GM21367 (cell line): ENCODE measurements at regions not wholly inside any gene's neighbourhood (a gene's known extent, or its start where the extent isn't known, plus 50 kb on each side); places are given as distances from the start of the nearest gene placed in this dataset.

ENCODE experiments used
- ATAC-seq: cut with Tn5 transposase; IDR thresholded peaks from one replicate; pipeline ENCODE4 v1.9.1; 2021; ENCODE audit not compliant: unreplicated experiment

DNA sequence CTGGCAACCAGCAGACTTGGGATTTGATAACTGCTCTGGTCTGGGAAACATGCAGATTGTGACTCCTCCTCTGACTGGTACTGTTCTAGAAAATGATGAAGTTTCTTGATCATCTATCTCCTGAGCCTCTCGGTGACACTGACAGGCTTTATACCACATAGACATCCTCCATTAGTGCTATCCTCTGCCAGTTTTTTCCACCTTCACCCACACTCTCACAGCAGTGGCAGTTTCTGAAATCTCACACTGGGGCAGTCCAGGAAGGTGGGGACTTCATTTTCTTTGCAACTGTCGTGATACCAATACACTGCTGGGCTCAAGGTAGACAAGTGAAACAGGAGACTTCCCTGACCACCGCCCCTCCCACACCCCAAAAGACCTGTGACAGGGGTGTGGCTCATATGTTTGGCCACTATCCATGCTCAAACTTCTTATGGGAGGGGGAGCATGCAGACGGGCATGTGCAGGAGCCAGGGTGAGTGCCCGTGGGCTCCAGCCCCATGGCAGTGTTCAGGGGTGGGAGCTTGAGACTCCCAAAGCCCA is 66.3 kb upstream of the RMDN2 start:
- no peak for ATAC-seq

- no peak for ATAC-seq
Measured at GRCh38 chr2:37862620-37863019, 62.5 kb upstream of the RMDN2 start.

GRCh38 chr2:37864217-37864616 is 60.9 kb upstream of the RMDN2 start:
- ATAC-seq = no peak

GRCh38 chr2:37865640-37866039 is 59.4 kb upstream of the RMDN2 start:
- no peak for ATAC-seq

GRCh38 chr2:37866171-37866934 is 58.7 kb upstream of the RMDN2 start:
- no peak for ATAC-seq

DNA sequence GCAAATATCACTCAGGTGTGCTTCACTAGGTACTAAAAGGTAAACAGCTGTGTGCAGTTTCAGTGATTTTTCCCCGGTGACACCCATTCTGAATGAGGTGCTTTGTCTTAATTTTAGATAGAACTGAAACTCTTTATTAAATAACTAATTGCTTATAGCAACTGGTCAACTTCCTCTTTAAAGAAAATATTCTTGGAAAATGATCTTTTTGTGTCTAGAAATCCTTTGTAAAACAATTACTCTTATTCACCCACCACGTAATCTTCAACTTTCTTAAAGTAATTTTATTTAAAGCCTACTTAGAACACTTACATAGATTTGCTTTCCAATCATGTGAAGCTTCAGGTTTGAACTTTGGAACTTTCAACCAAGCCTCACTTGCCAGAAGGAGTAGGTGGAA is 57.9 kb upstream of the RMDN2 start:
- ATAC-seq = no peak

DNA sequence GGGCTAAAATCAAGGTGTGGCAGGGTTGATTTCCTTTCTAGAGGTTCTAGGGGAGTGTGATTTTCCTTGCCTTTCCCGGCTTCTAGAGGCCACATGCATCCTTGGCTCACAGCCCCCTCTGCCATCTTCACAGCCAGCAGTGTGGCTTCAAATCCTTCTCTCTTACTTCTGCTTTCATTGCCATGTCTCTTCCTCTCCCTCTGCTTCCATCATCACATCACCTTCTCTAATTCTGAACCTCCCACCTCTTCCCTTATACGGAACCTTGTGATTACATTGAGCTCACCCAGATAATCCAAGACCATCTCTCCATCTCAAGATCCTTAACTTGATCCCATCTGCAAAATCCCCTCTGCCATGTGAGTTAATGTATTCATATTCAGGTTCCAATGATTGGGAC is 56.2 kb upstream of the RMDN2 start:
- ATAC-seq = no peak

DNA sequence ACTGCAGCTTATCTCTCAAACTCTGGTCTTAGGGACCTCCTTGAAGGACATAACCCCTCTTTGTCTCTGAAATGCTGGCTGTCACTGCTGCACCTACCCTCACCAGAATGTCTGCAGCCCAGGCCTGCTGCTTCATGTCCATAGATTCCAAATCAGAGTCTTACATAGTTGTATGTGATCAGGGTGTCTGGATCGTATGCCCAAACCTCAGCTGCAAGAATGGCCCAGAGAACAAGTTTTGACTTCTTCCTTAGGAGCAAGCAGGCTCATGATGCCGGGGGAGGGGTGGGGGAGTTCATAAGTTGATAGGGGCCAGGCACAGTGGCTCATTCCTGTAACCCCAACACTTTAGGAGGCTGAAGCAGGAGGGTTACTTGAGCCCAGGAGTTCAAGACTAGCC is 55.8 kb upstream of the RMDN2 start:
- ATAC-seq = no peak

GRCh38 chr2:37869771-37870170 is 55.3 kb upstream of the RMDN2 start:
- ATAC-seq = no peak

DNA sequence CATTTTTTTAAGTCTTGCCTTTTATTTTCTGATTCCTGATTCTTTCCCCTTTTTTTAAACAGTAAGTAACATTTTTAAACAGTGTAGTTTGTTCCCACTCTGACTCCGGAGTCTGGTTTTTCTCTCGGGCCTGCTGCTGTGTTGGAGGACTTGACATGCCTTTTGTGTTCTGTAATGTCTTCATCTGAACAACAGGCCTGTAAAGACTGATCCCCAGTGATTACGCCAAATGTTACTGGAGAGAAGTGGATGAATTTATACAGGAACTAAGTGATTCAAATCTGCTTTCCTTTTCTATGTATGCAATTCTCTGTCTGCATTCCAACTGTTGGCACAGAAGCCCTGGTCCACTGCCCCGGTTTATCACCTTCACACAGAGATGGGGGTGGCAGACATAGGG is 54.3 kb upstream of the RMDN2 start:
- no peak for ATAC-seq

- peak; percentile 49 for ATAC-seq
Measured at GRCh38 chr2:37871456-37872191, 53.5 kb upstream of the RMDN2 start.

DNA sequence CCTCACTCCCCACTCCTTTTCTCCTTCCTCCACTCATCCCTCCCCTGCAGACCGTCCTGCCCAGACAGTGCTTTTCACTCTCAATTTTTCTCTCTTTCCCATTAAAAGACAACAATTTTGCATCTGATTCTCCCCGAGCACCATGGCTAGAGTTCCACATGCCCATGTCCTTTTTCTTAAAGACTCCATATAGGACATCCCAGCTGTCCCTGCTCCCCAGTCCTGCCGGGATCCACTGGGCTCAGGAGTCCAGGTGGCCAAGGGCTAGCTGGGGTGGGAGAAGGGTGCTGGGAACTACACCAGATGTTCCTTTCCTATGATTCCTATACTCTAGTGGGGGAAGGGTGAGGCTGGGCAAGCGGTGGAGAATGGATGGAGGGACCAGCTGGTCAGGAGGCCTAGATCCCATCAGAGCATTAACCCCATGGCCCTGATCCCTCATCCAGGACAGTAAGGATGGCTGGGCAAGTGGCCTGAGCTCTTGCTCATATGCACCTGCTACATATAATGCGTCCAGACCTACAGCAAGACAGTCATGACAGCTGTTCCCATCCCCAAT is 52.8 kb upstream of the RMDN2 start:
- no peak for ATAC-seq

- no peak for ATAC-seq
Measured at GRCh38 chr2:37873229-37873628, 51.9 kb upstream of the RMDN2 start.

- ATAC-seq = no peak
Measured at GRCh38 chr2:37873749-37874330, 51.2 kb upstream of the RMDN2 start.

DNA sequence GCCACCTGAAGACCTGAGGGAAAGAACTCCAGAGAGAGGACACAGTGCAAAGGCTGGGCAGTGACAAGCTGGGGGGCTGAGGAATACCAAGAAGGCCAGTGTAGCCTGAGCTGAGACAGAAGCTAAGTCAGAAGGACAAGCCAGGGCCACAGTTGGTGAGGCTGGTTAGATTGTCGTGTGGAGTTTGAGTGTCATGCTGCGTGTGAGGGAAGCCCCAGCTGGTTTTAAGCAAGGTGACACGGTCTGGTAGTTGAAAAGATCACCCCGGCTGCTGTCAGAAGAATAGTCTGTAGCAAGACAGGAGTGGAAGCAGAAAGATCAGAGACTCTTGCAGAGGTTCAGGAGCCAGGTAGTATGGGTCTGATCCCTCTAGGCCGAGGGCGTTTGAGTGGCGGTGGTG is 50.6 kb upstream of the RMDN2 start:
- no peak for ATAC-seq
